Lung microvascular endothelial cell (primary cell): ENCODE measurements at regions not wholly inside any gene's neighbourhood (a gene's known extent, or its start where the extent isn't known, plus 50 kb on each side); places are given as distances from the start of the nearest gene placed in this dataset.
"Not testable (repeated sequence)": the region's sequence is repeated elsewhere in the genome, so short reads cannot be mapped to it uniquely, and the experiment has no call there.

ENCODE experiments used
- DNase-seq, 2 donors: peaks; one replicate each; pipeline versions ENCODE4 v3.0.0 to v3.0.0-alpha.2; 2010; ENCODE audit warnings: low read depth in 2 of 2

- DNase-seq = peak in 1 of 2 donors; percentile 73
These were observed 155.7 kb upstream of the TNRC6C start for GRCh38 chr17:77802811-77803220.

- DNase-seq = no peak
These were observed 154.8 kb upstream of the TNRC6C start for GRCh38 chr17:77803726-77804125.

GRCh38 chr17:77804796-77805426, 153.6 kb upstream of the TNRC6C start:
- DNase-seq = no peak

DNA sequence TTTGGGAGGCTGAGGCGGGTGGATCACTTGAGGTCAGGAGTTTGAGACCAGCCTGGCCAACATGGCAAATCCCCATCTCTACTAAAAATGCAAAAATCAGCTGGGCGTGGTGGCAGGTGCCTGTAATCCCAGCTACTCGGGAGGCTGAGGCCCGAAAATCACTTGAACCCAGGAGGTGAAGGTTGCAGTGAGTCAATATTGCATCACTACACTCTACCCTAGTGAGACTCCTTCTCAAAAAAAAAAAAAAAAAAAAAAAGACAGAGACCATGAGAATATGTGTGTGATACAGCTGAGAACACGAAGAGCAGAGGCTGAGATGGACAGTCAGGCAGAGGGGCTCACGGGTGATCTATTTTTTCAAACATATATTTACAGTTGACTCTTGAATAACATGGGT, 152.5 kb upstream of the TNRC6C start:
- not testable (repeated sequence) for DNase-seq

GRCh38 chr17:77807051-77807745, 151.3 kb upstream of the TNRC6C start:
- no peak for DNase-seq

- DNase-seq = no peak
These were observed 150.6 kb upstream of the TNRC6C start for GRCh38 chr17:77807746-77808441.

GRCh38 chr17:77808686-77809425, 149.6 kb upstream of the TNRC6C start:
- DNase-seq = no peak

GRCh38 chr17:77809814-77810213, 148.7 kb upstream of the TNRC6C start:
- DNase-seq = no peak

DNA sequence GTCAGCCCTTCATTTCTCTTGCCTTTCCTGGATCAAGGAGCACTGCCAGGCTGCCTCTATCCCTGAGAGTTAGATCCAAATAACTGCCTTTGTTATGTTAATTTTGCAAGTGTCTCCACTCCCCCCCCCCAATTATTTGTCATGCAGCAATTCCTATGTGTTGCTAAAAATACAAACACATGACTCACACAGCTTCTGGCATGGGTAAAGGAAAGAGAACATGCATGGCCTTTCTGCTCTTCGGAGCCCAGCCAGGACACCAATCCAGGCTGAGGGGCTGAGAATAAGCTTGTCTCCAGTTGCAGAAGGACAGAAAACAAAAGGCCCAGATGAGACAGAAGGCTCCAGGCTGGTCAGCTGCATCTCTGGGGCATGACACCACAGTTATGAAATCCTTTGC, 148.0 kb upstream of the TNRC6C start:
- peak; percentile 49 to 51 for DNase-seq

DNA sequence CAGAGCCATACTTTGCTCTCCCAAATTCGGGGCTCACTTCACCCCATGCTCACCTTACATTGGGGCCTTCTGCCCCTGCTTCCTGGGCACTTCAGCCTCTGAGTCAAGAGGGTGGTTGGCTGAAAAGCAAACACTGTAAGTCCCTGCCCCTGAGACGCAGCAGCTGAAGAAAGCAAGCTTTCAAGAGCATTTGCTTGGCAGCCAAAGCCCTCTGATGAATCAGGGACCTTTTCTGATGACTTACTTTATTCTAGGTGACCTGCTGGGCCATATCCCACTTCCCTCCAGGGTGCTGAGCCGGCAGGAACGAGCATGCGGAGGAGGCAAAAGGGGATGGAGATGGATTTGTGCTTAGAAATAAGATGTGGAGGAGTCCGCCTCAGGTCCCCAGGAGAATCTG, 147.0 kb upstream of the TNRC6C start:
- no peak for DNase-seq

DNA sequence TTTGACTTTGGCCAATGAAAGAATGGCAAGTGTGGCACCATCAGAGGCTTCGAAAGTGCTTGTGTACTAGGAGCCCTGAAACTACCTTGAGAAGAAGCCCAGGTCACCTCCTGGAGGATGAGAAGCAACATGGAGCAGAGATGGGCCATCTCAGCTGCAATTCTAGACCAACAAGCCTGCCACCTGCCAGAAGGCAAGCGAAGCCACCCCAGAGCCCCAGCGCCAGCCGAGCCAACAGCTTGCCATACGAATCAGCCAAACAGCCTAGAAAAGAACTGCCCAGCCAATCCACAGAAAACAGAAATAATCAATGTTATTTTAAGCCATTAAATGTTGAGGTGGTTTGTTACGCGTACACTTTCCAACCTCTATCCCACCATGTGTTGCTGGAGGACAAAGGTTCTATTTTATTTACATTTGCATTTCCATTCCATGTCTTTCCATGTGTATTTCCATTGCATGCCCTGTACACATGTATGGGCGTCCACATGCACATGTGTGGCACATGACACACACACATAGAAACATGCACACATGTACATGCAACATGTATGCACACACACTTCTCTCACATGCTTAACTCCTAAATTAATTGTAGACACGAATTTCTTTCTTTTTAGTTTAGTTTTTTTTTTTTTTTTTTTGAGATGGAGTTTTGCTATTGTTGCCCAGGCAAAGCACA, 144.3 kb upstream of the TNRC6C start:
- no peak for DNase-seq

- no peak for DNase-seq
These were observed 143.2 kb upstream of the TNRC6C start for GRCh38 chr17:77815127-77815905.

GRCh38 chr17:77817953-77818352, 140.6 kb upstream of the TNRC6C start:
- no peak for DNase-seq

DNA sequence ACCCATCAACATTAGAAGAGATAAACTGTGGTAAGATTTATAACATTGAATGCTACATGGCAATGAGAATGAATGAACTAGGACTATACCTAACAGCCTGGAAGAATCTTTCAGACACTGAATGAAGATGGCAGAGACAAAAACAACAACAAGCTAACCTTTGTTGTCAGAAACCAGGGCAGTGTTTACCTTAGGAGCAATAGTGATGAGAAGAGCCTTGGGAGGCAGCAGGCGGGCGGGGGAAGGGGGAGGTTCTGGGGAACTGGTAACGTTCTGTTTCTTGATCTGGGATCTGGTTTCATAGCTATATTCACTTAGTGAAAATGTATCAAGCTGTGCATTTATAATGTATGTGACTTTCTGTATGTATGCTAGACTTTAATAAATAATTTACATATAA, 139.0 kb upstream of the TNRC6C start:
- no peak for DNase-seq

DNA sequence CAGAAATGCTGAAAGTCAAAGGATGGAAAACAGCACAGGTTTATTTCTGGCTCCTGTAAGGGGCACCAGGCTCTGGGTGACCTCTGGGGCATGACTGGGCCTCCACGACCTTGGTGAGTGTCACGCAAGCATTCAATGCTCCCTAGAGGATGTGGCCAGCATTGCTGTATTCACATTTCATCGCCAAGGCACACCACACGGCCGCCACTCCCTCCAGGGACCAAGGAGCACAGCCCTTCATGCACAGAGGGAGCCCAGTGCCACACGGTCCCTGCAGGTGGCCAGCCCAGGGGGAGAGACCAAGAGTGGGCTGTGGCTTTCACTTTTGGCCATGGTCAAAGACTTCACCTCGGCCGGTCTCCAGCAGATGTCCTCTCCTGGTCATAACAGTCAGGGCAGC, 137.4 kb upstream of the TNRC6C start:
- DNase-seq = no peak

DNA sequence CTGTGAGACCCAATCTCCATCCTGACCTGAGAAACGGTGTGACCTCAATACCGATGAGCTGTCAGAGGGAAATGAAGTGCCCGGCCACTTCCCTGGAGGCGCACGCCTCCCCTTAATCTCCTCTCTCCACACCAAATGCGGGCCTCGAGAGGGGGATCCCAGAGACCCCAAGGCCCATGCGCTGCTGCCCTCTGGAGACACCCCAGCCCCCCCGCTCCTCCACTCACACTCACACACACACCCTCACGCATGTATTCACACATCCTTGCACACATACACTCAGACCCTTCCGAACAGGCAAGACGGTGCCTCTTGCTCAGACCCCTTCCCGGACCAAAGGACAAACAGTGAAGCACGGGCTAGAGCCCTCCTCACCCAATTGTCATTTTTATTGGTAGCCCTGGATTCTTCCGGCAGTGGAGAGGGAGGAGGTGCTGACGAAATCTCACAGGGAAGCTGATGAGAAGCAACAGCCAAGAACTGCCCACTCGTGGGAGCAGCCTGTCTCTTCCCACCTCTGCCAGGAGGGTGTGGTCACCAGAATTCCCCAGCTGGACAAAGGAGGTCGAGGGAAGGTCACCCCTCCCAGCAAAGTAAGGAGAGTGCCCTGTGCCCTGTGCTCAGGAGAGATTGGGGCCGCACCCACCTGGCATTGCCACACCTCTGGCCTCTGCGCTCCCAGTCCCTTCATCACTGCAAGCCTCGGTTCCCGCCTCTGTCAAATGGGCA, 136.0 kb upstream of the TNRC6C start:
- DNase-seq = no peak

GRCh38 chr17:77824102-77824779, 134.3 kb upstream of the TNRC6C start:
- no peak for DNase-seq

- no peak for DNase-seq
These were observed 133.7 kb upstream of the TNRC6C start for GRCh38 chr17:77824780-77825280.

DNA sequence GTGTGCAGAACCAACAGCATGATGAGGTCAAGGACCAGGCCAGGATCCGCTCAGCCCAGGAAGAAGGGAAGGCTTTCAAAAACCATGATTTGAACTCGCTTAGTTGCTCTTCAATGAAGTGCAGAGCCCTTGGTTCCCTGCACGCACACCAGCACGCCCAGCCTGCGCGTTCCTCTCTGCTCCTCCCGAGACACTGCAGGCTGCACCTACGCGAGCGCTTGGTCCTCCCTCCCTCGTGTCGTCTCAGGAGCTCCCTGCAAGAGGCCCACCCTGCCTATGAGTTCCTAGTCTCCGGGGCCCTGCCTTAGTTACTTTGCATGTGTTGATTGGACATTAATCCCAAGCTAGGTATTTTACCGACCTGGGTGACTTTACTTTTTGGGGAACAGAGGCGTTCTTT, 132.9 kb upstream of the TNRC6C start:
- no peak for DNase-seq
